Middle frontal gyrus (tissue), 1 donor: ENCODE measurements at regions not wholly inside any gene's neighbourhood (a gene's known extent, or its start where the extent isn't known, plus 50 kb on each side); places are given as distances from the start of the nearest gene placed in this dataset.
"Not testable (repeated sequence)": the region's sequence is repeated elsewhere in the genome, so short reads cannot be mapped to it uniquely, and the experiment has no call there.

Source experiments
- DNase-seq: peaks from one replicate; pipeline ENCODE4 v3.0.0-alpha.2; 2015; ENCODE audit warnings: low spot score; ENCODE audit errors: extremely low spot score

- DNase-seq: not testable (repeated sequence)
Measured at GRCh38 chr5:62255551-62255950, 50.5 kb upstream of the KIF2A start.

GRCh38 chr5:62256161-62257019, 49.6 kb upstream of the KIF2A start:
- DNase-seq: no peak
